Thyroid gland (tissue), 4 donors: ENCODE measurements at regions not wholly inside any gene's neighbourhood (a gene's known extent, or its start where the extent isn't known, plus 50 kb on each side); places are given as distances from the start of the nearest gene placed in this dataset.

Experiments used
- CTCF ChIP-seq, 6 experiments: fragments of 200-600 bp in 3 of 6; fragments of 450-650 bp in 3 of 6; sonication (generic) in 3 of 6; IDR thresholded peaks; one replicate each; pipeline ENCODE4 v1.5.1; 2016 to 2019; ENCODE audit warnings: antibody characterized with exemption in 6 of 6, mild to moderate bottlenecking in 2 of 6, inconsistent platforms in 1 of 6, moderate library complexity in 1 of 6
- POLR2A ChIP-seq, 2 donors: fragments of 450-650 bp; IDR thresholded peaks; one replicate each; pipeline ENCODE4 v1.6.1; 2017; ENCODE audit warnings: antibody characterized with exemption in 2 of 2, mild to moderate bottlenecking in 2 of 2, moderate library complexity in 1 of 2

GRCh38 chr5:42252306-42252705 lies 170.9 kb upstream of the GHR start:
- TF ChIP-seq POLR2A (IDR thresholded peaks at IDR 0.05) (no peak), CTCF (IDR thresholded peaks at IDR 0.05) (no peak)
